Stomach (tissue), 4 donors: ENCODE measurements at regions not wholly inside any gene's neighbourhood (a gene's known extent, or its start where the extent isn't known, plus 50 kb on each side); places are given as distances from the start of the nearest gene placed in this dataset.

Experiments used
- CTCF ChIP-seq, 7 experiments: fragments of 450-650 bp in 4 of 7; fragments of 200-600 bp in 3 of 7; sonication (generic) in 3 of 7; IDR thresholded peaks; one replicate each; pipeline ENCODE4 v1.5.1; 2016 to 2019; ENCODE audit warnings: antibody characterized with exemption in 7 of 7, control low read depth in 2 of 7, mild to moderate bottlenecking in 1 of 7
- POLR2A ChIP-seq, 4 donors: fragments of 450-650 bp; IDR thresholded peaks; one replicate each; pipeline ENCODE4 v1.6.1; 2016; ENCODE audit warnings: antibody characterized with exemption in 4 of 4, control low read depth in 2 of 4, mild to moderate bottlenecking in 1 of 4, moderate library complexity in 1 of 4
- POLR2AphosphoS5 ChIP-seq, 3 donors: sonication (generic); formaldehyde crosslinking; IDR thresholded peaks; one replicate each; pipeline ENCODE4 v1.6.1; 2016; ENCODE audit warnings: antibody characterized with exemption in 3 of 3

- no peak for TF ChIP-seq CTCF (IDR thresholded peaks at IDR 0.05)
- no peak for TF ChIP-seq POLR2A (IDR thresholded peaks at IDR 0.05)
- no peak for TF ChIP-seq POLR2AphosphoS5 (IDR thresholded peaks at IDR 0.05)
Measured at GRCh38 chr1:60813071-60813470, 269.3 kb upstream of the NFIA start.
